Nephron (organoid): ENCODE measurements at regions not wholly inside any gene's neighbourhood (a gene's known extent, or its start where the extent isn't known, plus 50 kb on each side); places are given as distances from the start of the nearest gene placed in this dataset.

Source experiments
- H3K27ac Mint-ChIP-seq, 3 experiments: 2 replicates each; pipeline ENCODE4 v1.8.0; 2020; ENCODE audit warnings: mixed read lengths in 3 of 3, mild to moderate bottlenecking in 2 of 3, moderate library complexity in 1 of 3
- H3K27me3 Mint-ChIP-seq: 2 replicates; pipeline ENCODE4 v1.8.0; 2021; ENCODE audit warnings: low read depth, mild to moderate bottlenecking, moderate library complexity, mixed read lengths
- H3K36me3 Mint-ChIP-seq: 2 replicates; pipeline ENCODE4 v1.8.0; 2020; ENCODE audit warnings: low read depth, mixed read lengths
- H3K4me1 Mint-ChIP-seq: 2 replicates; pipeline ENCODE4 v1.8.0; 2020; ENCODE audit warnings: mixed read lengths
- H3K4me3 Mint-ChIP-seq, 3 experiments: 2 replicates each; pipeline ENCODE4 v1.8.0; 2020; ENCODE audit warnings: mild to moderate bottlenecking in 3 of 3, mixed read lengths in 3 of 3, moderate library complexity in 2 of 3
- H3K9me3 Mint-ChIP-seq: 2 replicates; pipeline ENCODE4 v1.8.0; 2020; ENCODE audit warnings: mixed read lengths
- CTCF ChIP-seq, 3 experiments: fragments of 200-600 bp; sonication (generic); IDR thresholded peaks; one replicate each; pipeline ENCODE4 v1.5.0; 2021; ENCODE audit warnings: antibody characterized with exemption in 3 of 3; ENCODE audit not compliant: unreplicated experiment in 3 of 3

- no peak overlapping the region for H3K4me3 Mint-ChIP-seq
- H3K36me3 Mint-ChIP-seq: peaks cover 7% of the 10 kb centered on the region
- no peak overlapping the region for H3K27ac Mint-ChIP-seq
- H3K4me1 Mint-ChIP-seq: no peaks in the 10 kb centered on the region
- H3K9me3 Mint-ChIP-seq: peaks cover 45% of the 10 kb centered on the region
- peaks cover 16% of the 10 kb centered on the region for H3K27me3 Mint-ChIP-seq
- no peak for TF ChIP-seq CTCF (IDR thresholded peaks at IDR 0.05; ENCODE audit: unreplicated experiment in 3 of 3)
Measured at GRCh38 chr2:120650022-120650644, 85.5 kb upstream of the GLI2 start.

- Mint-ChIP-seq H3K9me3 (peaks cover 43% of the 10 kb centered on the region), H3K4me1 (peaks cover 4% of the 10 kb centered on the region), H3K27ac (no peak overlapping the region), H3K4me3 (no peak overlapping the region), H3K27me3 (peaks cover 24% of the 10 kb centered on the region), H3K36me3 (peaks cover 7% of the 10 kb centered on the region)
- no peak for TF ChIP-seq CTCF (IDR thresholded peaks at IDR 0.05; ENCODE audit: unreplicated experiment in 3 of 3)
Measured at GRCh38 chr2:120651818-120652217, 83.8 kb upstream of the GLI2 start.

- Mint-ChIP-seq H3K4me1 (peaks cover 4% of the 10 kb centered on the region), H3K36me3 (peaks cover 7% of the 10 kb centered on the region), H3K27me3 (peaks cover 24% of the 10 kb centered on the region), H3K9me3 (peaks cover 37% of the 10 kb centered on the region), H3K27ac (no peak overlapping the region), H3K4me3 (no peak overlapping the region)
- TF ChIP-seq CTCF (IDR thresholded peaks at IDR 0.05; ENCODE audit: unreplicated experiment in 3 of 3): no peak
Measured at GRCh38 chr2:120653046-120653445, 82.6 kb upstream of the GLI2 start.

GRCh38 chr2:120653871-120654270 is 81.8 kb upstream of the GLI2 start:
- H3K4me1 Mint-ChIP-seq: peaks cover 4% of the 10 kb centered on the region
- H3K27ac Mint-ChIP-seq: no peak overlapping the region
- H3K9me3 Mint-ChIP-seq: peaks cover 39% of the 10 kb centered on the region
- H3K27me3 Mint-ChIP-seq: peaks cover 28% of the 10 kb centered on the region
- peaks cover 7% of the 10 kb centered on the region for H3K36me3 Mint-ChIP-seq
- no peak overlapping the region for H3K4me3 Mint-ChIP-seq
- no peak for TF ChIP-seq CTCF (IDR thresholded peaks at IDR 0.05; ENCODE audit: unreplicated experiment in 3 of 3)

DNA sequence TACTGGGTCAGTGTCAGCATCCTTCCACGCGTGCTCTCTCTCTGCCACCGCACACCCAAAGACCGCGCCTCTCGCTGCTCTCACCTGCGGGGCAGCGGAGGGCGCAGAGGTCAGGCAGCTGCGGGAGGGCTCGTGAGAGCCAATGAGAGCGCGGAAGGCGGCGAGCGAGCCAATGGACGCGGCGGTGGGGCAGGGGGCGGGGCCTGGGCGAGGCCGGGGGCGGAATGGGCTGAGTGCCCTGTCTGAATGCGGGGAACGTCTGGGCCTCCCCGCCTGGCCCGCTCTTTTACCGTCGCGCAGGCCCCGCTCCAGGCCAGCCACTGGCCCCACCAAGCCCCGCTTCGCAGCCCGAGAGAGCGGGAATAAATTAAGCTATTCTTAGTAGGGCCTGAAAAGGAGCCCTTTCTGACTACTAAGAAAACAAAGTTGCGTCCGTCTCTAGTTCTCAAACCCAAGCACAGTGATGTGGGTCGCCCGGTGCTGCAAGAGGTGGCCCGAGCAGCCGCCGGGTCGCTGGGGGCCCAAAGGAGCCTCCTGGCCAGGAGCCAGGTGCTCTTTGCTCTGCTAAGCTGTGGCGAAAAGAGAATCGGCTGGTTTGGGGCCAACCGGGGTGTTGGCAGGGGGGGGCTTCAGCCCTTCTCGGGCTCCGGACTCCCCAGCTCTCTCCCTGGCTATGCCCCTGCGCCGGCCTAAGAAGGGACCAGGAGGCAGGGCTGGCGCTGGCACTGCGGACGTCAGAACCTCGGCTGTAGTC is 81.1 kb upstream of the GLI2 start:
- no peak overlapping the region for H3K27ac Mint-ChIP-seq
- peaks cover 7% of the 10 kb centered on the region for H3K36me3 Mint-ChIP-seq
- no peak for TF ChIP-seq CTCF (IDR thresholded peaks at IDR 0.05; ENCODE audit: unreplicated experiment in 3 of 3)

More for the DNA sequence above, 81.1 kb upstream of the GLI2 start:
- Mint-ChIP-seq H3K27me3 (peaks cover 29% of the 10 kb centered on the region), H3K4me3 (no peak overlapping the region), H3K9me3 (peaks cover 34% of the 10 kb centered on the region), H3K4me1 (peaks cover 8% of the 10 kb centered on the region)
